Ascending aorta (tissue), 2 donors: ENCODE measurements at regions not wholly inside any gene's neighbourhood (a gene's known extent, or its start where the extent isn't known, plus 50 kb on each side); places are given as distances from the start of the nearest gene placed in this dataset.

ENCODE experiments used
- DNase-seq, 2 donors: peaks; one replicate each; pipeline ENCODE4 v3.0.0-alpha.2; 2019; ENCODE audit warnings: low spot score in 2 of 2
- H3K27ac ChIP-seq, 2 donors: fragments of 200-600 bp; sonication (generic); one replicate each; pipeline ENCODE4 v1.5.1; 2016 to 2017; ENCODE audit warnings: mild to moderate bottlenecking in 1 of 2
- H3K27me3 ChIP-seq: fragments of 200-600 bp; sonication (generic); one replicate; pipeline ENCODE4 v1.5.1; 2017
- H3K36me3 ChIP-seq, 2 donors: fragments of 200-600 bp; sonication (generic); one replicate each; pipeline ENCODE4 v1.5.1; 2016
- H3K4me1 ChIP-seq, 2 donors: fragments of 200-600 bp; sonication (generic); one replicate each; pipeline ENCODE4 v1.5.1; 2016 to 2017; ENCODE audit warnings: mild to moderate bottlenecking in 1 of 2
- H3K4me3 ChIP-seq, 2 donors: fragments of 200-600 bp; sonication (generic); one replicate each; pipeline ENCODE4 v1.5.1; 2016 to 2017; ENCODE audit warnings: mild to moderate bottlenecking in 1 of 2
- H3K9me3 ChIP-seq, 2 donors: fragments of 200-600 bp; sonication (generic); one replicate each; pipeline ENCODE4 v1.5.1; 2016
- intact Hi-C: fragments of 100-400 bp; cut with DNase I; formaldehyde crosslinking; loops from one replicate; pipeline ENCODE4 v1.15.1; 2023
- TF ChIP-seq, protein P1 (sequence below), 3 experiments: fragments of 200-600 bp in 2 of 3; fragments of 450-650 bp in 1 of 3; sonication (generic) in 2 of 3; IDR thresholded peaks; one replicate each; pipeline ENCODE4 v1.5.1; 2016 to 2019; ENCODE audit warnings: antibody characterized with exemption in 3 of 3, mild to moderate bottlenecking in 1 of 3, moderate library complexity in 1 of 3

DNA sequence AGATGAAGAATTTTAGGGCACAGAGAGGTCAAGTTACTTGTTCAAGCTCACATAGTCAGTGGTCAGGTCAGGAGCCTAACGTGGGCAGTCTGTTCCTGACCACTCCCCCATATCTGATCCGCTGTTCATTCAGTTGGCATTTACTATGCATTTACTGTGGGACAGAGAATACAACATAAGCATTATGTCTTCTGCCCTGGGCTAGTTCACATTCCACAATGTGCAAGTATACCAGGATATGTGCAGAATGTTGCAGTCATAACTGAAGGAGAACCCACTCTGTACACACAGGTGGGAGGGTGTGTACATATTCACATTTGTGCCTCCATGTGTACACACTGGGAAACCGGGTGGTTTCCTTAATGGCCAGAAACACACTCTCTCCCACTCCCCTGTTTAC is 309.6 kb downstream of the PRDM2 start:
- TF ChIP-seq, protein P1, sequence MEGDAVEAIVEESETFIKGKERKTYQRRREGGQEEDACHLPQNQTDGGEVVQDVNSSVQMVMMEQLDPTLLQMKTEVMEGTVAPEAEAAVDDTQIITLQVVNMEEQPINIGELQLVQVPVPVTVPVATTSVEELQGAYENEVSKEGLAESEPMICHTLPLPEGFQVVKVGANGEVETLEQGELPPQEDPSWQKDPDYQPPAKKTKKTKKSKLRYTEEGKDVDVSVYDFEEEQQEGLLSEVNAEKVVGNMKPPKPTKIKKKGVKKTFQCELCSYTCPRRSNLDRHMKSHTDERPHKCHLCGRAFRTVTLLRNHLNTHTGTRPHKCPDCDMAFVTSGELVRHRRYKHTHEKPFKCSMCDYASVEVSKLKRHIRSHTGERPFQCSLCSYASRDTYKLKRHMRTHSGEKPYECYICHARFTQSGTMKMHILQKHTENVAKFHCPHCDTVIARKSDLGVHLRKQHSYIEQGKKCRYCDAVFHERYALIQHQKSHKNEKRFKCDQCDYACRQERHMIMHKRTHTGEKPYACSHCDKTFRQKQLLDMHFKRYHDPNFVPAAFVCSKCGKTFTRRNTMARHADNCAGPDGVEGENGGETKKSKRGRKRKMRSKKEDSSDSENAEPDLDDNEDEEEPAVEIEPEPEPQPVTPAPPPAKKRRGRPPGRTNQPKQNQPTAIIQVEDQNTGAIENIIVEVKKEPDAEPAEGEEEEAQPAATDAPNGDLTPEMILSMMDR (IDR thresholded peaks at IDR 0.05): no peak
- Histone ChIP-seq H3K4me3 (no peak overlapping the region), H3K4me1 (no peaks in the 10 kb centered on the region), H3K9me3 (peaks cover 0 to 4% of the 10 kb centered on the region in 2 donors), H3K36me3 (no peaks in the 10 kb centered on the region), H3K27me3 (no peaks in the 10 kb centered on the region), H3K27ac (no peak overlapping the region)
- no peak for DNase-seq
- intact Hi-C loops: no loop called here

DNA sequence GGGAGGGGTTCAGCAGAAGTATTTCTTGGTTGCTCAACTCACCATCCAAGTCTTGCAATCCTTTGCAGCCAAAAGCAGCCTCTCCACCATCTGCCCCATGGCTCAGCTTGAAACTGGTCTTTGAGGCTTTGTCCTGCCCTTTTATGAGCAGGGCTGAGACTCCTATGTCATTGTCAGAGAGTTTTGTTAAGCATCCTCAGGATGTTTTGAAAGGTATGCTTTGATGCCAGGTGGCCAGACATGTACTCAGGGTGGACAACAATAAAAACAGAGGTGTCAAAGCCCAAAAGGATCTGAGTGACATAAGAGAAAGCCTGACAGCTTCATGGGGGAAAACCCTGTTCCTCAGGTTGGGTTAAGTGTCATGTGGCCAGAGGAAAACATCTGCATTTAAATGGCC is 310.5 kb downstream of the PRDM2 start:
- Histone ChIP-seq H3K27me3 (no peaks in the 10 kb centered on the region), H3K9me3 (peaks cover 0 to 4% of the 10 kb centered on the region in 2 donors), H3K27ac (no peak overlapping the region), H3K36me3 (no peaks in the 10 kb centered on the region), H3K4me3 (no peak overlapping the region), H3K4me1 (no peaks in the 10 kb centered on the region)
- TF ChIP-seq, protein P1 (IDR thresholded peaks at IDR 0.05): no peak
- no peak for DNase-seq
- intact Hi-C loops: no loop called here

DNA sequence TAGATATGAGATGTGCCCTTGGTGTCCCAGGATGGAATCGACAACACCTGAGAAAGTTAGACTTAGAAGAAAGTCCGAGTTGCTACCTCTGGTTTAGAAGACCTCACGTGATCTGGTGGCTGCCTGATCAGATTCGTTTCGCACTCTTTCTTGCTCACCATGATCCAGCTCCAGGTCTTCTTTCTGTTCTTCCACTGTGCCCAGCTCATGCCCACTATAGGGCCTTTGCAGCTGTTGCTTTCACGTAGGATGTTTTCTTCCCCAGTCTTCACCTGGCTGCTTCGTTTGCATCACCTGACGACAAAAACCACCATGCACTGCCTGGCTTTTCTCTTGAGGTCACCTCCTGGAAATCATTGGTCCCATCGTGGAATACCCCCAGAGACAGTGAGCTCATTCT is 311.1 kb downstream of the PRDM2 start:
- Histone ChIP-seq H3K27ac (no peak overlapping the region), H3K4me1 (no peaks in the 10 kb centered on the region), H3K36me3 (no peaks in the 10 kb centered on the region), H3K4me3 (no peak overlapping the region), H3K9me3 (peaks cover 0 to 4% of the 10 kb centered on the region in 2 donors), H3K27me3 (no peaks in the 10 kb centered on the region)
- no peak for DNase-seq
- intact Hi-C loops: no loop called here
- TF ChIP-seq, protein P1 (IDR thresholded peaks at IDR 0.05): no peak

DNA sequence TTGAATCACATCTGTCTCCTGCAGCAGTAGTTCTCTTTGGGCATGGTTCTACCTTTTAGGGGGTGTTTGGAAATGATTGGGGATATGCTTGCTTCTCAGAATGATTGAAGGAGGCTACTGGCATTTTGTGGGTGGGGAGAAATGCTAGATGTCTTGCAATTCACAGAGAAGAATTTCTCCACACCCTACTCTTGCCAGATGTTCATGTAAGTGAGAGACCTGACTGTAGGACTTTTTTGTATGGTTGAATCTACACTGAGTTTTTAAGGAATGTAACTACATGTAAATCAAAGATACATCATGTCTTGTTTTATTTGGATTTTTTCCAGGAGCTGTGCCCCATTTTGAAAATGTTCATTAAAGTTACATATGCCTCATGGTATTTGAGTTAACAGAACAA is 311.9 kb downstream of the PRDM2 start:
- TF ChIP-seq, protein P1 (IDR thresholded peaks at IDR 0.05): no peak
- Histone ChIP-seq H3K4me1 (no peaks in the 10 kb centered on the region), H3K36me3 (no peaks in the 10 kb centered on the region), H3K27ac (no peak overlapping the region), H3K27me3 (no peaks in the 10 kb centered on the region), H3K9me3 (peaks cover 0 to 4% of the 10 kb centered on the region in 2 donors), H3K4me3 (no peak overlapping the region)
- no peak for DNase-seq
- intact Hi-C loops: no loop called here

DNA sequence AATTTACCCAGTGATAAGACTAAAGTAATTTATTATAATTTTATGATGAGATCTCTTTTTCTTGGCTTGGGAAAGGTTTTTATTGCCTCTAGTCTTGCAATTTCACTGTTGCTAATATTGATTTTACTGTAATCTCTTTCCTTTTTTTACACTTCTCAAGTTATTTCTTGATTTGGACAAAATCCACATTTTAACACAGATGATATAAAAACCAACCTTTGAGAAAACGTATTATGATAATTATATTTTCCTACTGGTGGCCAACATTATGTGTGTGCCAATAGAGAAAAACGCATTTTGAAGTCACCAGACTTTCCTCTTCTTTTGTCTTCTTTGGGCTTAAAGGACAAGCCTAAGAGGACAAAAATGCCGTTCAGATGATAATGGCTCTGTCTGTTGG is 314.9 kb downstream of the PRDM2 start:
- no peaks in the 10 kb centered on the region for H3K27me3 ChIP-seq
- intact Hi-C loops: no loop called here
- H3K36me3 ChIP-seq: no peaks in the 10 kb centered on the region
- DNase-seq: no peak
- no peak overlapping the region for H3K27ac ChIP-seq
- TF ChIP-seq, protein P1 (IDR thresholded peaks at IDR 0.05): no peak
- no peaks in the 10 kb centered on the region for H3K4me1 ChIP-seq
- H3K4me3 ChIP-seq: no peak overlapping the region
- no peaks in the 10 kb centered on the region for H3K9me3 ChIP-seq

DNA sequence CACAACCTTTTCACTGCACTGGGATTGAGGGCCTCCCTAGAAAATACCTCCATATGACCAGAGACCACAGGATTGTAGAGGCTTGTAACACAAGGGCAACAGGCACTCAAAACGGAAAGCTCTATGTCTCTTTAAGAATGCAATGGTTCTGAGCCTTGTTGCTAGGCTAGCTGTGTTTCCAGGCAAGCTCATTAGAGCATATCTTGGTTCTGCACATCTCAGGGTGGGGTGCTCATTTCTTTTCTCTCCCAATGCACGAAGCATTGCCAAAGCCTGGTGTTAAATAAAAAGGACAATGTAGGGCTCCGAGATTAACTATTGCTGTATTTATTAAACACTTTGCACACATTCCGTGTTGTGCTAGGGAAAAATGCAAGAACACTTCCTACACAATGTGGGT is 315.9 kb downstream of the PRDM2 start:
- Histone ChIP-seq H3K4me3 (no peak overlapping the region), H3K9me3 (no peaks in the 10 kb centered on the region), H3K36me3 (no peaks in the 10 kb centered on the region), H3K4me1 (no peaks in the 10 kb centered on the region), H3K27ac (no peak overlapping the region), H3K27me3 (no peaks in the 10 kb centered on the region)
- intact Hi-C loops: no loop called here
- TF ChIP-seq, protein P1 (IDR thresholded peaks at IDR 0.05): no peak
- no peak for DNase-seq
